Glutamatergic neuron (in vitro differentiated cells): ENCODE measurements at regions not wholly inside any gene's neighbourhood (a gene's known extent, or its start where the extent isn't known, plus 50 kb on each side); places are given as distances from the start of the nearest gene placed in this dataset.

Experiments used
- DNase-seq: peaks from one replicate; pipeline ENCODE4 v3.0.0; 2022
- H3K27ac Mint-ChIP-seq: one replicate; pipeline ENCODE4 v1.8.0; 2020; ENCODE audit warnings: mild to moderate bottlenecking, mixed read lengths, inconsistent platforms; ENCODE audit not compliant: unreplicated experiment
- H3K27me3 Mint-ChIP-seq: one replicate; pipeline ENCODE4 v1.8.0; 2020; ENCODE audit warnings: mild to moderate bottlenecking, moderate library complexity, mixed read lengths, inconsistent platforms; ENCODE audit not compliant: unreplicated experiment
- H3K36me3 Mint-ChIP-seq: one replicate; pipeline ENCODE4 v1.8.0; 2020; ENCODE audit warnings: mild to moderate bottlenecking, mixed read lengths, inconsistent platforms; ENCODE audit not compliant: unreplicated experiment
- H3K4me1 Mint-ChIP-seq: one replicate; pipeline ENCODE4 v1.8.0; 2020; ENCODE audit warnings: mild to moderate bottlenecking, low read depth, mixed read lengths, inconsistent platforms; ENCODE audit not compliant: unreplicated experiment
- H3K4me3 Mint-ChIP-seq: one replicate; pipeline ENCODE4 v1.8.0; 2020; ENCODE audit warnings: mild to moderate bottlenecking, mixed read lengths, inconsistent platforms; ENCODE audit not compliant: unreplicated experiment
- H3K9me3 Mint-ChIP-seq: one replicate; pipeline ENCODE4 v1.8.0; 2020; ENCODE audit warnings: mild to moderate bottlenecking, moderate library complexity, mixed read lengths, inconsistent platforms; ENCODE audit not compliant: unreplicated experiment
- CTCF ChIP-seq: fragments of 200-600 bp; sonication (generic); IDR thresholded peaks from one replicate; pipeline ENCODE4 v1.5.0; 2021; ENCODE audit not compliant: partially characterized antibody, unreplicated experiment

- no peak overlapping the region for H3K27ac Mint-ChIP-seq
- no peak for TF ChIP-seq CTCF
- peaks cover 3% of the 10 kb centered on the region for H3K27me3 Mint-ChIP-seq
- H3K36me3 Mint-ChIP-seq, result no peaks in the 10 kb centered on the region
- no peak for DNase-seq
- peaks cover 7% of the 10 kb centered on the region for H3K4me1 Mint-ChIP-seq
- H3K9me3 Mint-ChIP-seq, result peaks cover 2% of the 10 kb centered on the region
- no peak overlapping the region for H3K4me3 Mint-ChIP-seq
Measured at GRCh38 chr2:236776695-236777251, 207.1 kb downstream of the ACKR3 start.

- Mint-ChIP-seq H3K27me3 (peaks cover 3% of the 10 kb centered on the region), H3K27ac (no peak overlapping the region), H3K4me1 (peaks cover 12% of the 10 kb centered on the region), H3K36me3 (no peaks in the 10 kb centered on the region), H3K9me3 (peaks cover 4% of the 10 kb centered on the region), H3K4me3 (no peak overlapping the region)
- no peak for DNase-seq
- no peak for TF ChIP-seq CTCF
Measured at GRCh38 chr2:236777408-236777807, 207.8 kb downstream of the ACKR3 start.

GRCh38 chr2:236781933-236782816, 212.6 kb downstream of the ACKR3 start:
- peaks cover 4% of the 10 kb centered on the region for H3K27me3 Mint-ChIP-seq
- no peak for DNase-seq
- peaks cover 4% of the 10 kb centered on the region for H3K9me3 Mint-ChIP-seq
- TF ChIP-seq CTCF, result no peak
- H3K4me3 Mint-ChIP-seq, result peak overlapping the region; percentile 51
- no peaks in the 10 kb centered on the region for H3K36me3 Mint-ChIP-seq
- H3K27ac Mint-ChIP-seq, result peak overlapping the region; percentile 67
- H3K4me1 Mint-ChIP-seq, result peaks cover 15% of the 10 kb centered on the region

- TF ChIP-seq CTCF, result no peak
- Mint-ChIP-seq H3K9me3 (peaks cover 4% of the 10 kb centered on the region), H3K4me3 (no peak overlapping the region), H3K27ac (no peak overlapping the region), H3K36me3 (no peaks in the 10 kb centered on the region), H3K4me1 (peaks cover 13% of the 10 kb centered on the region), H3K27me3 (peaks cover 4% of the 10 kb centered on the region)
- DNase-seq, result no peak
Measured at GRCh38 chr2:236782938-236783337, 213.3 kb downstream of the ACKR3 start.
